Sigmoid colon (tissue), 3 donors: ENCODE measurements at regions not wholly inside any gene's neighbourhood (a gene's known extent, or its start where the extent isn't known, plus 50 kb on each side); places are given as distances from the start of the nearest gene placed in this dataset.

Source experiments
- CTCF ChIP-seq, 4 experiments: fragments of 450-650 bp in 3 of 4; fragments of 200-600 bp in 1 of 4; IDR thresholded peaks; one replicate each; pipeline ENCODE4 v1.5.1; 2016 to 2019; ENCODE audit warnings: antibody characterized with exemption in 4 of 4, mild to moderate bottlenecking in 3 of 4, moderate library complexity in 2 of 4
- POLR2A ChIP-seq, 2 donors: fragments of 450-650 bp; IDR thresholded peaks; one replicate each; pipeline ENCODE4 v1.6.1; 2016; ENCODE audit warnings: antibody characterized with exemption in 2 of 2, mild to moderate bottlenecking in 2 of 2, moderate library complexity in 2 of 2

- TF ChIP-seq POLR2A (IDR thresholded peaks at IDR 0.05) (no peak), CTCF (IDR thresholded peaks at IDR 0.05) (no peak)
Observed at GRCh38 chr12:107331912-107332311, 238.6 kb upstream of the CRY1 start.
